ENCODE measurements at regions not wholly inside any gene's neighbourhood (a gene's known extent, or its start where the extent isn't known, plus 50 kb on each side); places are given as distances from the start of the nearest gene placed in this dataset.

GRCh38 chr6:166079841-166080240, 87.8 kb downstream of the TBXT start:
- Mint-ChIP-seq H3K27ac (no peak overlapping the region), H3K9me3 (no peaks in the 10 kb centered on the region), H3K36me3 (no peaks in the 10 kb centered on the region), H3K27me3 (ENCODE audit: insufficient read depth, low read depth) (no peaks in the 10 kb centered on the region), H3K4me3 (no peak overlapping the region), H3K4me1 (no peaks in the 10 kb centered on the region)
- TF ChIP-seq EZH2 (IDR thresholded peaks at IDR 0.05) (no peak), CTCF (IDR thresholded peaks at IDR 0.05) (no peak), EZH2phosphoT487 (IDR thresholded peaks at IDR 0.05) (no peak)
- Histone ChIP-seq H3K9ac (no peak overlapping the region), H3K27ac (no peak overlapping the region), H3K4me1 (no peaks in the 10 kb centered on the region), H4K20me1 (ENCODE audit: low read depth) (no peaks in the 10 kb centered on the region), H3K4me3 (no peak overlapping the region), H3K36me3 (no peaks in the 10 kb centered on the region), H3F3A (ENCODE audit: low read depth) (no peaks in the 10 kb centered on the region), H3K79me2 (ENCODE audit: low read depth) (no peaks in the 10 kb centered on the region), H3K9me3 (ENCODE audit: low read depth) (no peaks in the 10 kb centered on the region), H3K27me3 (no peaks in the 10 kb centered on the region), H3K4me2 (no peak overlapping the region), H2AFZ (replicated peaks) (no peak overlapping the region)
- no peak for DNase-seq (ENCODE audit: low spot score)

GRCh38 chr6:166078294-166078693, 89.4 kb downstream of the TBXT start:
- Mint-ChIP-seq H3K27me3 (ENCODE audit: insufficient read depth, low read depth) (no peaks in the 10 kb centered on the region), H3K4me3 (no peak overlapping the region), H3K36me3 (no peaks in the 10 kb centered on the region), H3K4me1 (no peaks in the 10 kb centered on the region), H3K9me3 (no peaks in the 10 kb centered on the region), H3K27ac (no peak overlapping the region)
- no peaks in the 10 kb centered on the region for H3K9me3 ChIP-seq (ENCODE audit: low read depth)
- no peak overlapping the region for H3K27ac ChIP-seq
- H2AFZ ChIP-seq (replicated peaks), result no peak overlapping the region
- H3K4me1 ChIP-seq, result no peaks in the 10 kb centered on the region
- no peak for TF ChIP-seq CTCF (IDR thresholded peaks at IDR 0.05)
- TF ChIP-seq EZH2 (IDR thresholded peaks at IDR 0.05), result no peak
- TF ChIP-seq EZH2phosphoT487 (IDR thresholded peaks at IDR 0.05), result no peak
- H3F3A ChIP-seq (ENCODE audit: low read depth), result no peaks in the 10 kb centered on the region
- no peak for DNase-seq (ENCODE audit: low spot score)
- H4K20me1 ChIP-seq (ENCODE audit: low read depth), result no peaks in the 10 kb centered on the region
- H3K36me3 ChIP-seq, result no peaks in the 10 kb centered on the region
- no peak overlapping the region for H3K4me2 ChIP-seq
- H3K9ac ChIP-seq, result no peak overlapping the region
- H3K4me3 ChIP-seq, result no peak overlapping the region
- H3K27me3 ChIP-seq, result no peaks in the 10 kb centered on the region
- no peaks in the 10 kb centered on the region for H3K79me2 ChIP-seq (ENCODE audit: low read depth)

- H3K4me1 ChIP-seq, result no peaks in the 10 kb centered on the region
- no peaks in the 10 kb centered on the region for H3K27me3 ChIP-seq
- no peak overlapping the region for H3K4me3 Mint-ChIP-seq
- H3K4me3 ChIP-seq, result no peak overlapping the region
- H3K27ac Mint-ChIP-seq, result no peak overlapping the region
- DNase-seq (ENCODE audit: low spot score), result no peak
- H2AFZ ChIP-seq (replicated peaks), result no peak overlapping the region
- no peaks in the 10 kb centered on the region for H3K79me2 ChIP-seq (ENCODE audit: low read depth)
- H3K9me3 Mint-ChIP-seq, result no peaks in the 10 kb centered on the region
- H4K20me1 ChIP-seq (ENCODE audit: low read depth), result no peaks in the 10 kb centered on the region
- no peak overlapping the region for H3K4me2 ChIP-seq
- no peaks in the 10 kb centered on the region for H3K9me3 ChIP-seq (ENCODE audit: low read depth)
- H3K27me3 Mint-ChIP-seq (ENCODE audit: insufficient read depth, low read depth), result no peaks in the 10 kb centered on the region
- peak; percentile 33 for TF ChIP-seq CTCF (IDR thresholded peaks at IDR 0.05)
- TF ChIP-seq EZH2phosphoT487 (IDR thresholded peaks at IDR 0.05), result no peak
- TF ChIP-seq EZH2 (IDR thresholded peaks at IDR 0.05), result no peak
- no peak overlapping the region for H3K9ac ChIP-seq
- no peaks in the 10 kb centered on the region for H3K36me3 ChIP-seq
- H3K36me3 Mint-ChIP-seq, result no peaks in the 10 kb centered on the region
- no peak overlapping the region for H3K27ac ChIP-seq
- H3F3A ChIP-seq (ENCODE audit: low read depth), result no peaks in the 10 kb centered on the region
- H3K4me1 Mint-ChIP-seq, result no peaks in the 10 kb centered on the region
Observed at GRCh38 chr6:166076625-166077024, 91.0 kb downstream of the TBXT start.

- Histone ChIP-seq H3K9me3 (ENCODE audit: low read depth) (no peaks in the 10 kb centered on the region), H3K79me2 (ENCODE audit: low read depth) (no peaks in the 10 kb centered on the region), H2AFZ (replicated peaks) (no peak overlapping the region), H3K4me1 (no peaks in the 10 kb centered on the region), H3K36me3 (no peaks in the 10 kb centered on the region), H3K27me3 (no peaks in the 10 kb centered on the region), H4K20me1 (ENCODE audit: low read depth) (no peaks in the 10 kb centered on the region), H3K4me3 (no peak overlapping the region), H3K27ac (no peak overlapping the region), H3K9ac (no peak overlapping the region), H3F3A (ENCODE audit: low read depth) (no peaks in the 10 kb centered on the region), H3K4me2 (no peak overlapping the region)
- H3K27ac Mint-ChIP-seq, result no peak overlapping the region
- no peak overlapping the region for H3K4me3 Mint-ChIP-seq
- no peaks in the 10 kb centered on the region for H3K27me3 Mint-ChIP-seq (ENCODE audit: insufficient read depth, low read depth)
- DNase-seq (ENCODE audit: low spot score), result no peak
- H3K9me3 Mint-ChIP-seq, result no peaks in the 10 kb centered on the region
- H3K4me1 Mint-ChIP-seq, result no peaks in the 10 kb centered on the region
- H3K36me3 Mint-ChIP-seq, result no peaks in the 10 kb centered on the region
- TF ChIP-seq EZH2 (IDR thresholded peaks at IDR 0.05) (no peak), EZH2phosphoT487 (IDR thresholded peaks at IDR 0.05) (no peak), CTCF (IDR thresholded peaks at IDR 0.05) (no peak)
Observed at GRCh38 chr6:166075925-166076324, 91.7 kb downstream of the TBXT start.
